ENCODE measurements at regions not wholly inside any gene's neighbourhood (a gene's known extent, or its start where the extent isn't known, plus 50 kb on each side); places are given as distances from the start of the nearest gene placed in this dataset.

DNA sequence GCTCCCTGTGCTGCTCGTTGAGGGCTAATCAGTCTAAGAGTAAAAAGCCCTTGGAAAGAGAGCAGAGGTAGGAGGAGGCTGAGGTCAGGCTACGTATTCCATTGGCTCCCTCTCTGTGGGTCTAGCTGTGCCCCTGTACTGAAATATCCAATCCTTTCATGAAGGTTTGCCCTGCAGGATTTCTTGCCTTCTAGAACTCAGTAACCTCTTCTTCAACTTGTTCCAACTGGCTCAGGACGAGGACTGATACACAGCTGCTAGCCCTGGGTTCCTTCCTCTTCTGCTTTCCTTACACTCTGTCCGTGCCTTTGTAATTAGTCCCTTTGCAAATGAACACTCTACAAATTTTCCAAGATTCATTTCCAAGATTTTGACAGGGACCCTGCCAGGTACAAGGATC lies 560.5 kb downstream of the ACTR3B start:
- no peak for DNase-seq
- Histone ChIP-seq H3K27me3 (no peaks in the 10 kb centered on the region; the same call in 1 of the 2 replicates), H3K4me1 (no peaks in the 10 kb centered on the region), H3K9me3 (no peaks in the 10 kb centered on the region; the same call in 1 of the 2 replicates), H3K4me3 (ENCODE audit: low read depth, low read length) (no peak overlapping the region), H3K36me3 (no peaks in the 10 kb centered on the region)
- TF ChIP-seq, protein P1, sequence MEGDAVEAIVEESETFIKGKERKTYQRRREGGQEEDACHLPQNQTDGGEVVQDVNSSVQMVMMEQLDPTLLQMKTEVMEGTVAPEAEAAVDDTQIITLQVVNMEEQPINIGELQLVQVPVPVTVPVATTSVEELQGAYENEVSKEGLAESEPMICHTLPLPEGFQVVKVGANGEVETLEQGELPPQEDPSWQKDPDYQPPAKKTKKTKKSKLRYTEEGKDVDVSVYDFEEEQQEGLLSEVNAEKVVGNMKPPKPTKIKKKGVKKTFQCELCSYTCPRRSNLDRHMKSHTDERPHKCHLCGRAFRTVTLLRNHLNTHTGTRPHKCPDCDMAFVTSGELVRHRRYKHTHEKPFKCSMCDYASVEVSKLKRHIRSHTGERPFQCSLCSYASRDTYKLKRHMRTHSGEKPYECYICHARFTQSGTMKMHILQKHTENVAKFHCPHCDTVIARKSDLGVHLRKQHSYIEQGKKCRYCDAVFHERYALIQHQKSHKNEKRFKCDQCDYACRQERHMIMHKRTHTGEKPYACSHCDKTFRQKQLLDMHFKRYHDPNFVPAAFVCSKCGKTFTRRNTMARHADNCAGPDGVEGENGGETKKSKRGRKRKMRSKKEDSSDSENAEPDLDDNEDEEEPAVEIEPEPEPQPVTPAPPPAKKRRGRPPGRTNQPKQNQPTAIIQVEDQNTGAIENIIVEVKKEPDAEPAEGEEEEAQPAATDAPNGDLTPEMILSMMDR (IDR thresholded peaks at IDR 0.05; ENCODE audit: low read depth, low read length) = no peak

DNA sequence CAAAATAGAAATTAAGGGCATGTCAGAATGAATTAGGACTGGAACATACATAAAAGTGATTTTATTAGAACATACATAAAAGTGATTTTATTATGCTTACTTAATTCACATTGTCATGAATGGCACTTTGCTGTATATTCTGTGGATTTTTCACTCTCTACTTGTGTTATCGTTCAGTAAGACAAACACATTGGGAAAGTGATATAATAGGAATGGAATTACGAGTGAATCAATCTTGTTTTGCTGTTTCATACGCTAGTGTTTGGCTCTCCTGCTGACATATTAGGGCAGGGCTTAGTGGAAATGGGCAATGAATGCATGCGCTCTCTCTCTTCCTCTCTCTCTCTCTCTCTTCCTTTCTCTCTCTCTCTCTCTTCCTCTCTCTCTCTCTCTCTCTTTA lies 561.1 kb downstream of the ACTR3B start:
- DNase-seq = no peak
- Histone ChIP-seq H3K9me3 (no peaks in the 10 kb centered on the region; the same call in 1 of the 2 replicates), H3K4me3 (ENCODE audit: low read depth, low read length) (no peak overlapping the region), H3K4me1 (no peaks in the 10 kb centered on the region), H3K27me3 (no peaks in the 10 kb centered on the region; the same call in 1 of the 2 replicates), H3K36me3 (no peaks in the 10 kb centered on the region)
- TF ChIP-seq, protein P1 (IDR thresholded peaks at IDR 0.05; ENCODE audit: low read depth, low read length) = no peak

DNA sequence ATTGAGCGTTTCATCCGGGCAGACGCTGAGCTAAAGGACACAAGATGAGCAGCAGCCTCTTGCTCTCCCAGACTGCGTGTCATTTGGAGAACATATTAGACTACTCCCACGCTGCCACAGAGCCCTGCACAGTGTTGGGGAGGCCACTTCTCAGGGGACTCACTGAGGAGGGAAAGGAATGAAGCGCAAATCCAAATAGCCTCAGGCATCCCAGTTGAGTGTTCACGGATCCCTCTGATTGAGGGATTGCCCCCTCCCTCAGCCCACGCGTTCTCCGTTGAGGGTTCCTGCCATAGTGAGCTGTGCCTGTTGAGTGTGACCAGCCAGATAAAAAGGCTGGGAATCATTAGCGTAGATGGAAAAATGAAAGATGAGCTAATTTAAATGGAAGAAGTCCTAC lies 563.4 kb downstream of the ACTR3B start:
- H3K4me1 ChIP-seq = no peaks in the 10 kb centered on the region
- no peaks in the 10 kb centered on the region; the same call in 1 of the 2 replicates for H3K27me3 ChIP-seq
- no peak overlapping the region for H3K4me3 ChIP-seq (ENCODE audit: low read depth, low read length)
- DNase-seq = no peak
- H3K9me3 ChIP-seq = no peaks in the 10 kb centered on the region; the same call in 1 of the 2 replicates
- H3K36me3 ChIP-seq = no peaks in the 10 kb centered on the region
- TF ChIP-seq, protein P1 (IDR thresholded peaks at IDR 0.05; ENCODE audit: low read depth, low read length) = no peak

DNA sequence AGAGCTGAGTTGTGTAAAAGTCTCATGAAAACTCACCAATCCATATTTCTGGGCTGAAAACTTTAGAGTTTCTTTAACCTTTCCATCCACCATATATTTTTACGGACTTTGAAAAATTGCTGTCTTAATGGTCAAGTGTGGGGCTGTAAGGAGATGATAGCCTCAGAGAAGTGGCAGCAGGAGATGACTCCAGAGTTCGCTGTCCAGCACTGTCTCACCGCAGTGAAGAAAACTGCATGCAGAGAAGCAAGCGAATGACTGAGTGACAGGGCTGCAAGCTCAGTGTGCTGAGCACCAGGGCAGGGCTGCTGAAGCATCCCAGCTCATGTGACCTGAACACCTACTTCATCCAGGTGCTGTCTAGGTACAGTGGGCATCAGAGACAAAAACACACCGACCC lies 564.5 kb downstream of the ACTR3B start:
- no peaks in the 10 kb centered on the region; the same call in 1 of the 2 replicates for H3K9me3 ChIP-seq
- TF ChIP-seq, protein P1 (IDR thresholded peaks at IDR 0.05; ENCODE audit: low read depth, low read length) = no peak
- H3K36me3 ChIP-seq = no peaks in the 10 kb centered on the region
- DNase-seq = no peak
- H3K4me1 ChIP-seq = no peaks in the 10 kb centered on the region
- H3K4me3 ChIP-seq (ENCODE audit: low read depth, low read length) = no peak overlapping the region
- no peaks in the 10 kb centered on the region; the same call in 1 of the 2 replicates for H3K27me3 ChIP-seq

DNA sequence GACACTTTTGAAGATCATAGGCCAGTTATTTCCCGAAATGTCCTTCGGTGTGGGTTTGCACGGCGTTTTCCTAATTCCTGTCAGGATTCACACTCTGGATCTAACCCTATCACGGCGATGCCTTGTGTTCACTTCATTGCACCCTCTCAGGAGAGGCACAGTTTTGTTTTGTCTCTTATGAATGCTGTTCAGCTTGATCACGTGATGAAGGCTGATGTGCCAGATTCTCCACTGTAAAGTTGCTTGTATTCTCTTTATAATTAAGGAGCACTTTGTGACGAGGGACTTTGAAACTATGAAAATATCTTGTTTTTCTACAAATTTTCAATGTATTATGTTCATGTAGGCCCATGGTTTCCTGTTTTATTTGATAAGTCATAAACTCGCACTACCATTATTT lies 568.1 kb downstream of the ACTR3B start:
- Histone ChIP-seq H3K36me3 (no peaks in the 10 kb centered on the region), H3K4me1 (no peaks in the 10 kb centered on the region), H3K27me3 (no peaks in the 10 kb centered on the region), H3K4me3 (ENCODE audit: low read depth, low read length) (no peak overlapping the region), H3K9me3 (no peaks in the 10 kb centered on the region; the same call in 1 of the 2 replicates)
- TF ChIP-seq, protein P1 (IDR thresholded peaks at IDR 0.05; ENCODE audit: low read depth, low read length) = no peak
- no peak for DNase-seq

DNA sequence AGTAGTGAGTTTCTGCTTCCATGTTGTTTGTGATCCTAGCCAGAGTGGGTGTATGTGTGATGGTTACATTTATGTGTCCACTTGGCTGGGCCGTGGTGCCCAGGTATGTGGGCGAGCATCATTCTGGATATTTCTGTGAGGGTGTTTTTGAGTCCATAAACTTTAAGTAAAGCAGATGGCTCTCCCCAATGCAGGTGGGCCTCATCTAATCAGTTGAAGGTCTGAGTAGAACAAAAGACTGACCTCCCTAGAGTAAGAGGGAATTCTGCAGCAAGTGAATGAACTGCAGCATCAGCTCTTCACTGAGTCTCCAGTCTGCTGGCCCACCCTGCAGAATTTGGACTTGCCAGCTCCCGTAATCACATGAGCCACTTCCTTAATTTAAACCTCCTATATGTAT lies 571.9 kb downstream of the ACTR3B start:
- TF ChIP-seq, protein P1 (IDR thresholded peaks at IDR 0.05; ENCODE audit: low read depth, low read length) = no peak
- no peaks in the 10 kb centered on the region; the same call in 1 of the 2 replicates for H3K9me3 ChIP-seq

More for the DNA sequence above, 571.9 kb downstream of the ACTR3B start:
- H3K4me3 ChIP-seq (ENCODE audit: low read depth, low read length) = no peak overlapping the region
- no peak for DNase-seq
- H3K36me3 ChIP-seq = no peaks in the 10 kb centered on the region
- no peaks in the 10 kb centered on the region for H3K4me1 ChIP-seq
- H3K27me3 ChIP-seq = no peaks in the 10 kb centered on the region
